ENCODE measurements at regions not wholly inside any gene's neighbourhood (a gene's known extent, or its start where the extent isn't known, plus 50 kb on each side); places are given as distances from the start of the nearest gene placed in this dataset.
"Not testable (repeated sequence)": the region's sequence is repeated elsewhere in the genome, so short reads cannot be mapped to it uniquely, and the experiment has no call there.

- TF ChIP-seq POLR2A, TAF1, POLR2AphosphoS5, SPI1 (IDR thresholded peaks at IDR 0.05; ENCODE audit: low read depth, low read length): not testable (repeated sequence)
These were observed 72.7 kb downstream of the EXTL2 start for GRCh38 chr1:100821919-100822318.
